ENCODE measurements at regions not wholly inside any gene's neighbourhood (a gene's known extent, or its start where the extent isn't known, plus 50 kb on each side); places are given as distances from the start of the nearest gene placed in this dataset.

DNA sequence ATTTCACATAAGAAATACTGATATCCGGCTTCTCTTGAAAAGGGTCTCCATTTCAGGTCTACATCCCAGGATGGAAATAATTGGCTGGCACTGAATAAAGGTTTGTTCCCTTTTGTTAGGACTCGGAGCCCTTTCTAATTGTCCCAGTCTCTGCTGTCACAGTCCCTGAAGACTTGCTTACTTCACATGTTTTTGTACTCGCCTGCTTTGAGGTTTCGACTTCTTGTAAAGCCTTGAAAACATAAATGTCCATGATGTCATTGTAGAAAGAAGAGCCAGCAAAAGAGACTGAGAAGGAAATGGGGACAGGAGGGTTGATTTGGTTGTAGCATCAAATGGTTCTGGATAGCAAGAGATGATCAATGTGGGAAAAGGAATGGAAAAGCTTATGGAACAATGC, 963.4 kb upstream of the SEMA6D start:
- DNase-seq: no peak

DNA sequence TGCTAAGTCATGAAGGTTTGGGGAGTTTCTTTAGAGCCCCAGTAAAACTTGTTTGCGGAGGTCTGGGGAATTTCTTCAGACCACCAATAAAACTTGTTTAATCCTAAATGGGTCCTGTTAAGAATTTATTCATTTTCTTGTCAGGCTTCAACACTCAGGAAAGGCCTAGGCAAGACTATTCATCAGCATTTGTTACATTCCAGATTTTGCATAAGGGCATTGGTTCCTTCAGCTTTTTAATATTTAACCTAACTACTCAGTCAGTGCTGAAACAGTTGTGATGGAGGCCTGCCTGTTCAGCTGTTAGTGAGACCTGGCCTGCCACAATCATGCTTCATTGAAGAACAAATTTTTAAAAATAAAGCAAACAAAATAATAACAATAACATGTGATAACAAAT, 954.2 kb upstream of the SEMA6D start:
- DNase-seq: no peak

DNA sequence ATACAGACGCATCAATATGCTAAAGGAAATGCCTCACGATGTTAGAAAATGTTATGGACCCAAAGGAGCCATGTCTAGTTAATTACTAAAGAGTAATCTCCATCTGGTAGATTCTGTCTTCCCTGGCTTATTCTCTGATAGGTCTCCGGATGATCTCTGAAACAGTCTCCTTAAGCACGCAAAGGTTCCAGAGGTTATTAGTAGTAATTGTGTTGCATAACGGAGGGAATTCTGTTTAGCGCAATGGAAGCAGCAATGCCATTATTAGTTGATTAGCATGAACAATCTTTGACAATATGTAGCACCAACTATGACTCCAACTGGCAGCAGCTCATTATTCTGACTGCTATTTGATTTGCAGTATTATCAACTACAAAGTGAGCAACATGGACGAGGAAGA, 952.5 kb upstream of the SEMA6D start:
- no peak for DNase-seq

DNA sequence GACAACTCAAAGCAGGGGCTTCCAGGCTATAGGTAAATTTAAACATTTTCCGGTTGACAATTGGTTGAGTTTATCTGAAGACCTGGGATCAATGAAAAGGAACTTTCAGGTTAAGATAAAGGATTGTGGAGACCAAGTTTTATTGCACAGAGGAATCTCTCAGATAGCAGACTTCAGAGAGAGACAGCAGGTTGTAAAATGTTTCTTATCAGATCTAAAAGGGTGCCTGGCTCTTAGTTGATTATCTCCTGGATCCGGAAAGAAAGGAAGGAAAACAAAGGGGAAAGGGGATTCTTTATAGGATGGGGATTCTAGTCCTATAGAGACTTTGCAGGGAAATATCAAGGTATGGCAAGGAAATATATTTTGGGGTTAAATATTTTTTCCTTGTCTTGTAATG, 951.3 kb upstream of the SEMA6D start:
- no peak for DNase-seq

DNA sequence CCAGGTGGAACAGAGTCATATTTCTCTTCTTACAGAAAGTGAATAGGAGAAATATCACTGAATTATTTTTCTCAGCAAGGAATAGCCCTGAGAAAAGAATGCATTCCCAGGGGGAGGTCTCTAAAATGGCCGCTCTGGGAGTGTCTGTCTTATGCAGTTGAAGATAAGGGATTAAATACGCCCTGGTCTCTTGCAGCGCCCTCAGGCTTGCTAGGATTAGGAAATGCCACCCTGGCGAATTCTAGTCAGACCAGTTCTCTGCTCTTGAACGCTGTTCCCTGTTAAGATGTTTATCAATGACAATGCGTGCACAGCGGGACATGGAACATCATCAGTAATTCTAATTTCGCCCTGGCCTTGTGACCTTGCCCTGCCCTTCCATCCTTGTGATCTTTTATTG, 949.0 kb upstream of the SEMA6D start:
- DNase-seq: no peak

DNA sequence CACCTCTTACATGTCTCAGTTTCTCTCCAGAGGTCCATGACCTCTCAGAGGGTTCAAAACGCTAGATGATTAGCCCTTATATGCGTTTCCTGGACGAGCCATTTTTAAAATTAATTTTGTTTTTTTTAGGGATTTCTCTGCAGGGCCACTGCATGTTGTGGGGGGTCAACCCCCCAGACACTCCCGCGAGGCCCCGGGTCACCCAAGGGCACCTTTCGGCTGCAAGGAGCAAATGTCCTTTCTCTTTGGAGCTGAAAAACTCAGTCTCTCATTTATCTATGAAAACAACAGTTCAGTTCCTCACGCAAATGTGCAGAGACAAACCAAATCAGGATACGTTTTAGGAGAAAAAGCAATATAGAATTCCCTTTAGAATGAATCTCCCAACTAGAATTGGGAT, 944.3 kb upstream of the SEMA6D start:
- no peak for DNase-seq

DNA sequence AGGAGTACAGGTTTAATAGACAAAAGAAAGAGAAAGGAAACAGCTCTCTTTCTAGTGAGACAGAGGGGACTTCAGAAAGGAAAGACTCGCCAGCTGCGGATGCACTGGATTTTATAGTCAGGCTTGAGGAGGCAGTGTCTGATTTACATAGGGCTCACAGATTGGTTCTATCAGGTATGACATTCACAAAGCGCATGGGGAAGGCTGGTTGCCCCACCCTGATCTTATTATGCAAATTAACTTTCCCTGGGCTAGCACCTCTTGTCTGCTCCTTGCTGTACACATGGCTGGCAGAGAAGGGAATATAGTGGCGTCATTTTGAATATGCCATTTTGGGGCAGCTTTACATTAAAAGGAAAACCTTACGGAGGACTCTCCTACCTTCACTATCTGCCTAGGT, 938.4 kb upstream of the SEMA6D start:
- DNase-seq: no peak

DNA sequence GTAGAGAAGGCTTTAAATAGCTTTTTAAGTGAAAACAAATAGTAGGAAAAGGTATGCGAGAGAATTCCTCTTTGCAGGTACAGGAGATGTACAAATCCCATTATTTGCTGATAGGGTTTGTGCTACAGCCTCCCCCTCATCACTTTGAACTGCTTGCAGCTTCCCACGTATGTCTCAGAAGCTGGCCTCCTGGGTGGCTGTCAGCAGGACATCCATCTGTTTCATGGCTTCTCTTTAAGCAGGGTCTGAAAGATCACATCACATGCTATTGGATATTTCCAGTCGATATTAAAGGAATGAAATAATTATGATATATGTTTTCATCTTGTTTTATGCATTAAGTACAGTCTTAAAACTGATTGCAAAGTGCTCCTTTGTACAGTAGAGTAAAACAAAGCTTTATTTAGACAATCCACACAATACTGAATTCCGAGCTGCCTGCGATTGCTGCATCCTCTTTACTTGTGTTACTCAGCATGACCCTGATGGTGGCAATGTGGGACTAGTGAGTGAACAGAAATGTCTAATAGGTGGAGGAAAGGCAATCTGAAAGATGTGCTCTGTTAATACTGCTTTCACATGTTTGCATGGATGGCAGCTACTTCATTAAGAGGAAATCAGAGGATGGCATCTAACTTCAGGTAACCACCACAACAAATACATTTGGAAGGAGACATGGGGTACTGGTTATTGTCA, 930.6 kb upstream of the SEMA6D start:
- DNase-seq: no peak

DNA sequence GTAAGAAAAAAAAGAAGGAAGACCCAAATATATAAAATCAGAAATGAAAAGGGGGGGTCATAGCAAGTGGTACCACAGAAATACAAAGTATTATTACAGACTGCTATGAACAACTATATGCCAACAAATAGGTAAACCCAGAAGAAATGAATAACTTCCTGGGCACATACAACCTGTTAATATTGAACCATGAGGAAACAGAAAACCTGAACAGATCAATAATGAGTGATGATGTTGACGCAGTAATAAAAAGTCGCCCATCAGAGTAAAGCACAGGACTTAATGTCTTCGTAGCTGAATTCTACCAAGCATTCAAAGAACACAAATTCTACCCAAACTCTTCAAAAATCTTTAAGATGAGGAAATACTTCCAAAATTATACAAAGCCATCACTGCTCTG, 921.6 kb upstream of the SEMA6D start:
- DNase-seq: no peak

DNA sequence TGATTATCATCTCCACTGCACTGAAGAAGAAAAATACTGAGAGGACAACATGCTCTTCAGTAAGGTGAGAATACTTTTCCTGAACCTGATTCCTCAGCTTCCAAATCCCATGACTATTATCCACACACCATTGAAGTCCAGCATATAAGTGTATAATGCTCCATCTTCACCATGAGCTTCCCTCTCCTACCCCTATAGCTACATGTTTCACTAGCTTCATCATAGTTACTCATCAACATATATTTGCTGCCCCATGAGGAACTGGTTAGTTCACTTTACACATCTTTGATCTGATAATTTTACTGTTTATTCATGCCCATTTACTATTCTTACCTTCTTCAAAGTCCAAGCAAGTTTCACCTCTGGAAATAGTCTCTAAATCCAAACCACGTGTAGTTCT, 908.5 kb upstream of the SEMA6D start:
- no peak for DNase-seq

DNA sequence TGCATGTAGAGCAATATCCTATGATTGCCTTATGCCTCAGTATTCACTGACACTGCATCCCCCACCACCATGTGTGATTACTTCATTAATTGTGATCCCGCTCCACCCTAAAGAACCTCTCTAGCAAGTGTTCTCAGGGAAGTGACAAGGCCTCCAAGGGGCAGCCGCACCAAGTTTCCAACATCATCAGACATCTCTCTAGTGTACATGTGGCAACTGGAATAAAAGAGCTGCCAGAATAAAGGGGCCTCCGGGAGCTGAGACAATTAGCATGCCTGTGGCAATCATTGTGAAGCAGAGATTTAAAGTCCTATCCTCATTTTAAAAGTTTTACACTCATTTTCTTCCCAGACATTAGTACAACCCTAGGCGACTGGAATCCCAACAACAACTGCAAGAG, 902.1 kb upstream of the SEMA6D start:
- DNase-seq: no peak

DNA sequence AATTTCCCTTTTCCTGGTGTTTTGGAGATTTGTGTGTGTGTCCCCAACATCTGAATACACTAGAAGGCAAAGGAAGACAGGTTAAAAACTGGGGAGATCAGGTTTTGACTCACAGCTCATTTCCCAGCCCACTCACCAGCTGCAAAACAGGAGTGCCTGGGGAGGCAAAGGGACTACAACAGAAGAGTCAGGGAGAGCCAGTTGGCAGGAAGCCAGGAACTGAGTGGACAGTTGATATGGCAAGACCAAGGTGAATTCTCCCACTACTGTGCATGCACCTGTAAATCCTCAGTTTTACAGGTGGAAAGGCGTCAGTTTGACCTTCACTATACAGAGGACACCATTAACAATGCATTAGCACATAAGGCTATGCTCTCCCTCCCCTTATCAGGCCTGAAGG, 901.5 kb upstream of the SEMA6D start:
- no peak for DNase-seq

DNA sequence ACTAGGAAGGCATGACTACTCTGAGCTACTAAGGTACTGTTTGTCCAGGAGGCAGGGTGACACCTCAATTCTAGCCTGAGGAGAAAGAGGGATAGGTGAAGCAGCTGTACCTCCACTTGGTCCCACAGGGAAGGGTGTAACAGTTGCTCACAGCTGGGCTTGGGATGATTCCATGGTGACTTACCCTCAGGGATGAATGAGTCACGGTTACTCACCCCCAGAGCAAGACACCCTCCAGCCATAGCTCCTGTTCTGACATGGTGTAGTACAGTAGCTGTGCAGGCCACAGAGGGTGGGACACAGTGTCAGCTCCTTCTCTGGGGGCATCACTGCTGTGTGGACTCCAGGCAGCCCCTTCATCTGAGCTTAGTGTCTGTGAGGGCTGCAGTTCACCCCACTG, 868.6 kb upstream of the SEMA6D start:
- no peak for DNase-seq

DNA sequence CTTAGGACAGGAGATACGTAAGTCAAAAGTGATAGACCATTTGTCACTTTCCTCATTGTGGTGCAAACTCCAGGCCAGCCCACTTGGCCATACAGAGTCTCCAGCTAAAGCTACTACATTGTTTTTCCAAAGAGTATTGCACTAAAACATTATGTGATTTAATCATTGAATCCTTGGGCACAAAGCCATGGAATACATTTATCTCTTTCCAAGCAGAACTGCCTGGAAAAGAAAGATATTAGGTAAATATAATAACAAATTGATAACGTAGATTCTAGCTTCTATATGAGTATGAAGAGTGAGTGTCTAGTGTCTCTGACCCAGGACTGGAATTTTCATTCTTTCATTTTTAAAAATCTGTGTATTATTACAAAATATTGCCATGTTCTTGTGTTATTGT, 863.7 kb upstream of the SEMA6D start:
- DNase-seq: no peak

DNA sequence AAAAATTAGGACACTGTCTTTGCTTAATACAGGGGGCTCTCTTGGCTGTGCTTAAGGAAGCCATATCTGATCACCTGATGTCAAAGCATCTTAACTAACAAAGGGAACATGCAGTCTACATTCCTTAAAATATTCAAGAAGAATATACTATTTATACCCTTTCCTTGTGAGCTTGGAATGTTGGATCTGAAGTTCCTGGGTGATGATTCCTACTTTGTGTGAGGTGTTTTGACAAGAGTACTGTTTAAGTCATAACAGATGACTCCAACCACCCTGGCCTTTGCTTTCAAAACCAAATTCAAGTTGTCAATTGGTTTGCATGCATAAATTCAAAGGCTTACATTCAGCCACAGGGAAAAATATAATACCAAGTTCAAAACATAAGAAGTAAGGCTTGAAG, 862.7 kb upstream of the SEMA6D start:
- DNase-seq: no peak

DNA sequence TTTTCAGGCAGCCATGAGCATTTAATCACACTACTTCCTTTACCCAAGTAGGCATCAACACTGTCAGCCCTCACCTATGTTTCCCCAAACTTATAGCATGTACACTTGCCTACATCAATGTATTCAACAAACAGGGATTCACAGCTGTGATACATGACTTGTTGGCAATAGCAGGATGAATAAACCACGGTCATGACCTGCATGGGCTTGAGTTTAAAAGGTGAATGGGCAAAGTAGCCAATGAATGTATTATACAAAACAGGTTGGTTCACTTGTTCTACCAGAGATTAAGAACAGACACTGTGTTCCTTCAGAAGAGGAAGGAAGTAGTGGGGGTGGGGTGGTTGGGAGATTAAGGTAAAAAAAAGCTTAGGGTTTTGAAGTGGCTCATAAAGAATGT, 861.9 kb upstream of the SEMA6D start:
- DNase-seq: no peak

DNA sequence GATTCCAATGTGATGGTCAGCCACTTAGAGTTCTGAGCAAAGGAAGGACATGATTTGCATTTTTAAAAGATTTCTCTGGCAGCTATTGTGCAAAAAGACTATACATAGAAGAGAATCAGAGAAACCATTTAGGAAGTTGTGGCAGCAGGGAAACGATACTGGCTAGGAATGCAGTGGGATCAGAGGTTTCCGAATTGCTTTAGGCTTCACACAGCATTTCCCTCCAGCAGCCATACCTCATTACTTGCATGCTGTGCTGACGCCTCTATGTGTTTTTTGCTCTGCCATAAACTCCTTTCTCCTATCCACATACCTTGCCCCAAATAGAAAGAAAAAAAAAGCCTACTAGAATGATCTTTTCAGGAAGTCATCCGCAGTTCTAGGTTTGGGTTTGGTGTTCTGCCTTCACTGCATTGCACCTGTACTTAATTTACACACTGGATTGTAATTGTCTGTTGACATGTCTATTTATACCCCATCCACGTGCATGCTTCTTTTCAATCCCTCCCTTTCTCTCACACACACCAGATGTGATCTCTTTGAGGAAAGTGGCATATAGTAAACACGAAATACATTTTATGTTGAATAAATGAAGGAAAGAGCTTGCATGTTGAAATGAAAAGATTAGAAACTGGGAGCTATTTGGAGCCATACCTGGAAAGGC, 860.3 kb upstream of the SEMA6D start:
- no peak for DNase-seq

DNA sequence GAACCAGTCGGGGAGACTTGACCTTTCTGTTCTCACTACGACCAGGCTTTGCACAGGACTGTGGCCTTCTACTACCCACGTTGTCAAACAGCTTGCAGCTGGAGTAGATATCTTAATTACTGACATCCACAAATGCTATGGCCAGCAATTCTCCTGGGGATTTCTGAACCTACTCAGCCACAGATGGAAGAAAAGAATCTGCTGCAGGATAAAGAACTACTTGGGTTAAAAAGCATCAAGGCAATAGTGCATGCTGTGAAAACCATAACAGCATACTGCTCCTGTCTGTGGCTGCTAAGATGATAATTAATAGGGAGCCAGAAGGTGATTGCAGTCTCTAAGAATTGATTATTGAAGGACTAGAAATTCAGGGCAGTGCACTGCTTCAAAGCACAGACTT, 859.2 kb upstream of the SEMA6D start:
- no peak for DNase-seq

DNA sequence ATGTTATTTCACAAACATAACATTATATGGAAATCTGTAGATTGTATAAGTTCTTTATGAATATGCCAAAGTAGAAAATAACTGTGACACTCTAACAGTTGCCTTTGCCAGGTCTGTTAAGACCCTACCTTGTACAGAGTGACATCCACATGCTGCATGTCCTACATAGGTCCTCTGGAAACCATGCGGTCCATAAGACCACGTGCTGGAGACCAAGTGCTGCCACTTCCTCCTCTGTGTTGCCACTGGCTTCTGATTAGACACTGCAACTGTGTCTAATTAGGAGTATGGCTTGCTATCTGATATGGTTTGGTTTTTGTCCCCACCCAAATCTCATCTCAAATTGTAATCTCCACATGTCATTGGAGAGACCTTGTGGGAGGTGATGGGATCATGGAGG, 855.5 kb upstream of the SEMA6D start:
- DNase-seq: no peak

DNA sequence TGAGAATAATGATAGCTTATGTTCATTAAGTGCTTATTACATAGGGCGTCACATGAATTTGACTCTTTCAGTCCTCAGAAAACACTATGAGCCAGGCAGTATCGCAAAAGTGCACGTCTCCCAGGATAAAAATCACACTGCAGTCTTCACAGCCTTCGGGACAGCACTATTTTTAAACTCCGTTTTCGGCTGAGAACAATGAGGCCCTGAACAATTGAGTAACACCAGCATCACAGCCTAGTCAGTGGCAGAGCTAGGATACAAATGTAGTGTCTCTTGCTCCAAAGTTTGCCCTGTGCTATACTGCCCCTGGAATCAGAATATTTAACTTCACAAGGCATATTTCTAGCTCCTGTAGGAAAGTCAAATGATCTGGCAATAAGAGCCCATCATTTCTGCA, 852.1 kb upstream of the SEMA6D start:
- DNase-seq: no peak

DNA sequence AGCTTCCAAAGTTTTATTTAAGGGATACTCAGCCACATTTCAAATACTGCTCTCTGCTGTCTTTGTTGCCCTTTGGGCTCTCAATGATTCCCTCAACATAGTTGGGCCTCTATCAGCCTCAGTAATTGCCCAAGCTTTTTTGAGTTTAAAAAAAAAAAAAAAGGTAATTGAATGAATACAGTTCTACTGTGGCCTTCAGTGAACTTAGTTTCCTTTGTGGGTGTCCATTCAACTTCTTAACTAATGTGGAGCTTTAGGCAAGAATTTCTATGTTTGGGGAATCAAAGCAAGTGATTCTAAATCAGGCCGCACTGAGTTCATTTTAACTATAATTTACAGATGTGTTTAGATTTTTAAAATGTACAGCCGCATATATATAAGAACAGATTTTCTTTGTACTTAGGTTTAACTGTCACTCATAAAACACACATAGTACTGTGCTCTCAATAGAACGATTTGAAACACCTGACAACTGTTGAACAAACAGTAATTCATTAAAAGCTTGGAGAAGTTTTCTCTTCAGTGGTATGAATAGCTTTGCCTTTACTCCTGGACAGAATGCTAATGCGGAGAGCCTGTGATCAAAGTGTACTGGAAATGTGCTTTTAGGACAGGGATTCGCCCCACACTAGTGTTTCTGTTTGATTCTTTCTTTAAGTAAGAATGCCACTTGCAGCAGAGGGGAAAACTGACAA, 844.9 kb upstream of the SEMA6D start:
- DNase-seq: no peak

DNA sequence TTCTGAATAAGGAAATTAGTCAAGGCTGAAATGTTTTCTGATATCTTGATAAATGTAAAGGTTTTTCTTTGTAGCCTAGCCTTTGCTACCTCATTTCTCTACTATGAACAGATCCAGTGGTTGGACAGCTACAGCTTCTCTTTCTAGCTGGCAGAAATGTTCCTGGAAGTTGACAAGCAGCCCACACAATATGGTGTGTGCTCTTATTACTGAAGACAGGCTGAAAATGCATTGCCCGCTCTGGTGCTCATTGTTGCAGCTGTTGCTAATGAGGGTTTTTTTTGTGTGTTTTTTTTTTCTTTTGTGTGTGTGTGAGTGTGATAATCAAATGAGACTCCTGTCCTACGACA, 844.3 kb upstream of the SEMA6D start:
- no peak for DNase-seq

DNA sequence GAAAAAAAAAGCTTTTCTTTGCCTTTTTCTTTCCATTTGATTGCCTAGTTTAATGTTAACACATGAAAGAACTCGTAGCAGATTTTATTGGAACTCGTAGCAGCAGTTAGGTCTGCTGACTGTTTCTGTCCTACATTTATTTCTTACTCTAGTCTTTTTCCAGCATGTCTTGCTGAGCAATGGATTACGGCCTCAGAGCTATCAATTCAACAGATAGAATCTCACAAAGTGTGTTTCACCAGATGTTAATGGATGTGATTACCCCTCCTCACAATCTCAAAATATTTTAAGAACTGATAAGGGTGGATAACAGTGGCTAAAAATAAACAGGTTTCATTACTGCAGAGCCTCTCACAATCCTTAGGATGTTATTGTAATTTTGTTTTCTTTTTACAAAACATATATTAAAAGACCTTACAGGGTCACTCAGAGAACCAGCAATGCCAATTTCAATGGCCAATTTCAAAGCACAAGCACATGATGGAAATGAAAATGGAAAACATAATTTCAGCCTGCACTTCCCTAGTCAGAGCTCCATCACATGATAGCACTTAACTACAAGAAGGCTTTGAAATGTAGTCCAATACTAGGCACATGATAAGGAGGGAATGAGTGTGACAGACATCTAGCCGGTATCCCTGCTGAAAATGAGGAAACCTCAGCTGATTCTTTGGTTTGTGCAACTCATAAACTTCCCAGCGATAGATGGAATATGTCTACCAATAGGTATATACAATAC, 838.1 kb upstream of the SEMA6D start:
- DNase-seq: no peak

DNA sequence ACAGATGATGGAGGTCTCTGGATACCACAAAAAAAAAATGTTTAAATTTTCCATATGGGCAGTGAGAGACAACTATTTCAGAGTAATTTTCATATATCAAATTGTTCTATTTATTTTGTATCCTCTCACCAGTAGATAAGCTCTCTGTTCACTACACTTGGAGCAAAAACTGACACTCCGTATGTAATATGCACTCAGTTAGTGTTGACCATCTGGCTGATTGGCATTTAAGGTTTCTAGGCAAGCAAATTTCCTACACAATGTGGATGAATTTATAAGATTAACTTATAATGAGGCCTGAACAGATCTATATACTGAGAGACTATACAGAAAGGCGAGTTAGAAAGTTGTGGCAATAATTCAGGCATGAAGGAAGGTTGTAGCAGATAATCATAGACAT, 836.5 kb upstream of the SEMA6D start:
- DNase-seq: no peak
